Ishikawa (cell line): ENCODE measurements at regions not wholly inside any gene's neighbourhood (a gene's known extent, or its start where the extent isn't known, plus 50 kb on each side); places are given as distances from the start of the nearest gene placed in this dataset.

Experiments used
- CEBPB ChIP-seq: IDR thresholded peaks from 2 replicates; pipeline ENCODE4 v1.6.1; 2012
- CREB1 ChIP-seq: IDR thresholded peaks from 2 replicates; pipeline ENCODE4 v1.6.1; 2012; ENCODE audit warnings: low read depth
- EGR1 ChIP-seq: IDR thresholded peaks from 2 replicates; pipeline ENCODE4 v1.6.1; 2012
- EP300 ChIP-seq: IDR thresholded peaks from 2 replicates; pipeline ENCODE4 v1.6.1; 2012; ENCODE audit warnings: borderline replicate concordance
- FOXM1 ChIP-seq: IDR thresholded peaks from 2 replicates; pipeline ENCODE4 v1.6.1; 2012; ENCODE audit warnings: low read depth, borderline replicate concordance
- NFIC ChIP-seq: IDR thresholded peaks from 2 replicates; pipeline ENCODE4 v1.6.1; 2012
- RAD21 ChIP-seq: IDR thresholded peaks from 2 replicates; pipeline ENCODE4 v1.6.1; 2012; ENCODE audit warnings: low read depth
- REST ChIP-seq: IDR thresholded peaks from 2 replicates; pipeline ENCODE4 v1.6.1; 2012; ENCODE audit warnings: low read depth, mild to moderate bottlenecking
- TAF1 ChIP-seq: IDR thresholded peaks from 2 replicates; pipeline ENCODE4 v1.6.1; 2012; ENCODE audit warnings: low read depth, mild to moderate bottlenecking
- TCF12 ChIP-seq: IDR thresholded peaks from 2 replicates; pipeline ENCODE4 v1.6.1; 2012; ENCODE audit warnings: low read depth
- TEAD4 ChIP-seq: IDR thresholded peaks from 2 replicates; pipeline ENCODE4 v1.6.1; 2012
- USF1 ChIP-seq: IDR thresholded peaks from 2 replicates; pipeline ENCODE4 v1.6.1; 2012
- YY1 ChIP-seq: IDR thresholded peaks from 2 replicates; pipeline ENCODE4 v1.6.1; 2012; ENCODE audit warnings: low read depth
- ZBTB7A ChIP-seq: IDR thresholded peaks from 2 replicates; pipeline ENCODE4 v1.6.1; 2012; ENCODE audit warnings: low read depth
- TF ChIP-seq, protein P1 (sequence below): IDR thresholded peaks from 2 replicates; pipeline ENCODE4 v1.6.1; 2012

GRCh38 chr5:102014371-102014770, 281.7 kb downstream of the SLCO4C1 start:
- TF ChIP-seq REST (no peak), RAD21 (no peak), TCF12 (no peak), TEAD4 (no peak), FOXM1 (no peak), TAF1 (no peak), YY1 (no peak)

DNA sequence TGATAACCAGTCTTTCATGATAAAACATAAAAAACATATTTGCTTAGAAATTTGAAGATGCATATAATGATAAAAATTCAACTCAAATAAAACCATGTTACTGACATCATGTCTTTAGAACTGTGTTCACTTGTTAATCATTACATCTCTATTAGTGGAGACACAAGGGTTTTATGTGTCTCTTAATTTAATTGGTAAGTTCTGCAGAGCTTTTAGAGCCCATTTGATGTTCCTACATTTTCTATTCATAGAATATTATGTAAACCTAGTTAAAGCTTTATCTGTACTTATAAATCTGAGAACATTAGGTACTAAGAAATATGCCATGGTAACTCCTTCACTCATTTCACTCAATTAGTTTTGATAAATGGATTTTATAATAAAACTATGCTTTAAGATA, 285.4 kb downstream of the SLCO4C1 start:
- no peak for TF ChIP-seq REST
- TF ChIP-seq TAF1, result no peak
- TF ChIP-seq FOXM1, result no peak
- no peak for TF ChIP-seq RAD21
- no peak for TF ChIP-seq YY1
- TF ChIP-seq TEAD4, result no peak
- TF ChIP-seq ZBTB7A, result no peak
- TF ChIP-seq TCF12, result no peak
- TF ChIP-seq EP300, result no peak
- TF ChIP-seq, protein P1, sequence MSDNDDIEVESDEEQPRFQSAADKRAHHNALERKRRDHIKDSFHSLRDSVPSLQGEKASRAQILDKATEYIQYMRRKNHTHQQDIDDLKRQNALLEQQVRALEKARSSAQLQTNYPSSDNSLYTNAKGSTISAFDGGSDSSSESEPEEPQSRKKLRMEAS, result no peak
- TF ChIP-seq USF1, result no peak
- TF ChIP-seq CEBPB, result no peak
- no peak for TF ChIP-seq CREB1

DNA sequence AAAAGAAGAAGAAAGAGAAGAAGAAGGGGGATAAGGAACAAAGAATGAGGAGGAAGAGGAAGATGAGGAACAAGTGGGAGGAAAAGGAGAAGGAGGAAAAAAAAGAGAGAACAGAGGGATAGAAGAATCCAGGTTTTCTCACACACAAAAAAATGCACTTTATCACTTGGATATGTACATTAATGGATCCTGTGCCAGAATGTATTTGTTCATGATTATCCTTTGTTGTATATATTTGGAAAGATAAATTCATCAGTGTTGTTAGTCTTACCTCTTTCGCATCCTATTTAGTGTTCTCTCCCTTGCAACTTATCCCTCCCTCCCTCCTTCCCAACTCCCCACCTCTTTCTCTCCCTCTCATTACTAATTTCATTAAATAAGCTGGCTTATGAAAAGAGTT, 298.8 kb downstream of the SLCO4C1 start:
- TF ChIP-seq NFIC (no peak), TEAD4 (no peak), CREB1 (no peak), USF1 (no peak), ZBTB7A (no peak), EP300 (no peak), YY1 (no peak), TCF12 (no peak), EGR1 (no peak), TAF1 (no peak), RAD21 (no peak)
- TF ChIP-seq, protein P1, result no peak

GRCh38 chr5:101995585-101995984, 300.5 kb downstream of the SLCO4C1 start:
- no peak; the same call in 1 of the 2 replicates for TF ChIP-seq TCF12
- TF ChIP-seq, protein P1, result no peak
- TF ChIP-seq EGR1, result no peak
- 0 out of 2 replicates have a peak, but pooled peaks have one; percentile 21 for TF ChIP-seq NFIC
- no peak for TF ChIP-seq CEBPB
- peak; percentile 44; the same call in 1 of the 2 replicates for TF ChIP-seq FOXM1
- peak; percentile 84 for TF ChIP-seq TEAD4
- TF ChIP-seq REST, result no peak
- no peak for TF ChIP-seq RAD21
- peak; percentile 59 for TF ChIP-seq EP300
- TF ChIP-seq USF1, result no peak
- TF ChIP-seq YY1, result no peak
- TF ChIP-seq CREB1, result no peak
- TF ChIP-seq TAF1, result no peak
- TF ChIP-seq ZBTB7A, result no peak
